ENCODE measurements at regions not wholly inside any gene's neighbourhood (a gene's known extent, or its start where the extent isn't known, plus 50 kb on each side); places are given as distances from the start of the nearest gene placed in this dataset.
"Not testable (repeated sequence)": the region's sequence is repeated elsewhere in the genome, so short reads cannot be mapped to it uniquely, and the experiment has no call there.

- no peak overlapping the region for H3K27ac ChIP-seq (ENCODE audit: low read depth, low read length)
- WGBS (ENCODE audit: extremely low coverage, insufficient coverage, low lambda C conversion rate): no CpG with 5 or more reads among the region's 1 CpG
Observed at GRCh38 chr2:83104202-83104601, 1354.9 kb downstream of the SUCLG1 start.

GRCh38 chr2:83103613-83104012 lies 1355.5 kb downstream of the SUCLG1 start:
- H3K79me2 ChIP-seq (ENCODE audit: control insufficient read depth, insufficient read depth, low read length): no peaks in the 10 kb centered on the region
- H2BK120ac ChIP-seq (ENCODE audit: low read depth, low read length): no peak overlapping the region
- H3K4me3 ChIP-seq (ENCODE audit: low read length): no peak overlapping the region
- H4K5ac ChIP-seq (ENCODE audit: low read length): no peak overlapping the region
- H2BK5ac ChIP-seq (ENCODE audit: low read length): no peak overlapping the region
- no peak overlapping the region for H3K18ac ChIP-seq (ENCODE audit: low read length)
- H3K27me3 ChIP-seq (ENCODE audit: insufficient read depth, low read length, poor library complexity): no peaks in the 10 kb centered on the region
- no peaks in the 10 kb centered on the region for H3K79me1 ChIP-seq (ENCODE audit: low read length)
- H2BK15ac ChIP-seq (replicated peaks; ENCODE audit: low read depth): no peak overlapping the region
- H2AK5ac ChIP-seq (ENCODE audit: low read length): no peak overlapping the region
- no peaks in the 10 kb centered on the region for H3K36me3 ChIP-seq (ENCODE audit: control insufficient read depth, insufficient read depth, low read length)
- H4K8ac ChIP-seq (ENCODE audit: low read depth, low read length): no peak overlapping the region
- no peak overlapping the region for H3K56ac ChIP-seq (ENCODE audit: low read length)
- no peak overlapping the region for H3K27ac ChIP-seq (ENCODE audit: low read depth, low read length)
- H3K4ac ChIP-seq (ENCODE audit: low read depth, low read length): no peak overlapping the region
- H3K9ac ChIP-seq (ENCODE audit: low read length): no peak overlapping the region
- no peak for DNase-seq
- no peak overlapping the region for H3K4me2 ChIP-seq (ENCODE audit: low read length)
- H3K23ac ChIP-seq (ENCODE audit: low read length): no peak overlapping the region
- H3K4me1 ChIP-seq (ENCODE audit: control insufficient read depth, low read depth, low read length): no peaks in the 10 kb centered on the region
- no CpG with 5 or more reads among the region's 1 CpG for WGBS (ENCODE audit: extremely low coverage, insufficient coverage, low lambda C conversion rate)

More at GRCh38 chr2:83104202-83104601, 1354.9 kb downstream of the SUCLG1 start:
- no peak overlapping the region for H4K8ac ChIP-seq (ENCODE audit: low read depth, low read length)
- no peak overlapping the region for H2BK5ac ChIP-seq (ENCODE audit: low read length)
- no peak overlapping the region for H3K4me3 ChIP-seq (ENCODE audit: low read length)
- H3K4me2 ChIP-seq (ENCODE audit: low read length): no peak overlapping the region
- H3K4me1 ChIP-seq (ENCODE audit: control insufficient read depth, low read depth, low read length): no peaks in the 10 kb centered on the region
- no peaks in the 10 kb centered on the region for H3K79me1 ChIP-seq (ENCODE audit: low read length)
- H3K36me3 ChIP-seq (ENCODE audit: control insufficient read depth, insufficient read depth, low read length): no peaks in the 10 kb centered on the region
- H3K9ac ChIP-seq (ENCODE audit: low read length): no peak overlapping the region
- no peak overlapping the region for H3K23ac ChIP-seq (ENCODE audit: low read length)
- no peak overlapping the region for H3K18ac ChIP-seq (ENCODE audit: low read length)
- no peak for DNase-seq
- H2AK5ac ChIP-seq (ENCODE audit: low read length): no peak overlapping the region
- no peaks in the 10 kb centered on the region for H3K79me2 ChIP-seq (ENCODE audit: control insufficient read depth, insufficient read depth, low read length)
- H4K5ac ChIP-seq (ENCODE audit: low read length): no peak overlapping the region
- H3K27me3 ChIP-seq (ENCODE audit: insufficient read depth, low read length, poor library complexity): no peaks in the 10 kb centered on the region
- no peak overlapping the region for H2BK15ac ChIP-seq (replicated peaks; ENCODE audit: low read depth)
- no peak overlapping the region for H2BK120ac ChIP-seq (ENCODE audit: low read depth, low read length)
- no peak overlapping the region for H3K4ac ChIP-seq (ENCODE audit: low read depth, low read length)
- no peak overlapping the region for H3K56ac ChIP-seq (ENCODE audit: low read length)

- DNase-seq; H3K79me2 ChIP-seq (ENCODE audit: control insufficient read depth, insufficient read depth, low read length); H2AK5ac ChIP-seq (ENCODE audit: low read length); H3K27ac ChIP-seq (ENCODE audit: low read depth, low read length); H3K4me3 ChIP-seq (ENCODE audit: low read length); H2BK15ac ChIP-seq (replicated peaks; ENCODE audit: low read depth); H3K56ac ChIP-seq (ENCODE audit: low read length); H3K27me3 ChIP-seq (ENCODE audit: insufficient read depth, low read length, poor library complexity); H4K5ac ChIP-seq (ENCODE audit: low read length); H4K8ac ChIP-seq (ENCODE audit: low read depth, low read length); H3K9ac ChIP-seq (ENCODE audit: low read length); H2BK120ac ChIP-seq (ENCODE audit: low read depth, low read length); H3K23ac ChIP-seq (ENCODE audit: low read length); H3K36me3 ChIP-seq (ENCODE audit: control insufficient read depth, insufficient read depth, low read length); H3K4me2 ChIP-seq (ENCODE audit: low read length); H2BK5ac ChIP-seq (ENCODE audit: low read length); H3K79me1 ChIP-seq (ENCODE audit: low read length); H3K4ac ChIP-seq (ENCODE audit: low read depth, low read length); H3K4me1 ChIP-seq (ENCODE audit: control insufficient read depth, low read depth, low read length); H3K18ac ChIP-seq (ENCODE audit: low read length): not testable (repeated sequence)
- no CpG with 5 or more reads among the region's 15 CpGs for WGBS (ENCODE audit: extremely low coverage, insufficient coverage, low lambda C conversion rate)
Observed at GRCh38 chr2:83089051-83089450, 1370.0 kb downstream of the SUCLG1 start.

- no peak overlapping the region for H3K23ac ChIP-seq (ENCODE audit: low read length)
- no peak overlapping the region for H3K27ac ChIP-seq (ENCODE audit: low read depth, low read length)
Observed at GRCh38 chr2:83085869-83086268, 1373.2 kb downstream of the SUCLG1 start.

GRCh38 chr2:83081826-83082690 lies 1377.0 kb downstream of the SUCLG1 start:
- Histone ChIP-seq H2AK5ac (ENCODE audit: low read length) (no peak overlapping the region), H3K23ac (ENCODE audit: low read length) (no peak overlapping the region), H3K4me3 (ENCODE audit: low read length) (no peak overlapping the region), H3K27me3 (ENCODE audit: insufficient read depth, low read length, poor library complexity) (no peaks in the 10 kb centered on the region), H3K4me2 (ENCODE audit: low read length) (no peak overlapping the region), H4K8ac (ENCODE audit: low read depth, low read length) (no peak overlapping the region), H3K4ac (ENCODE audit: low read depth, low read length) (no peak overlapping the region), H2BK120ac (ENCODE audit: low read depth, low read length) (no peak overlapping the region), H4K5ac (ENCODE audit: low read length) (no peak overlapping the region), H3K18ac (ENCODE audit: low read length) (no peak overlapping the region), H3K27ac (ENCODE audit: low read depth, low read length) (no peak overlapping the region), H3K79me2 (ENCODE audit: control insufficient read depth, insufficient read depth, low read length) (no peaks in the 10 kb centered on the region), H3K36me3 (ENCODE audit: control insufficient read depth, insufficient read depth, low read length) (no peaks in the 10 kb centered on the region), H3K4me1 (ENCODE audit: control insufficient read depth, low read depth, low read length) (no peaks in the 10 kb centered on the region), H3K9ac (ENCODE audit: low read length) (no peak overlapping the region), H2BK15ac (replicated peaks; ENCODE audit: low read depth) (no peak overlapping the region), H3K56ac (ENCODE audit: low read length) (no peak overlapping the region), H3K79me1 (ENCODE audit: low read length) (no peaks in the 10 kb centered on the region), H2BK5ac (ENCODE audit: low read length) (no peak overlapping the region)
- DNase-seq: no peak
- no CpG with 5 or more reads among the region's 6 CpGs for WGBS (ENCODE audit: extremely low coverage, insufficient coverage, low lambda C conversion rate)

More at GRCh38 chr2:83085869-83086268, 1373.2 kb downstream of the SUCLG1 start:
- Histone ChIP-seq H3K4me1 (ENCODE audit: control insufficient read depth, low read depth, low read length) (no peaks in the 10 kb centered on the region), H4K5ac (ENCODE audit: low read length) (no peak overlapping the region), H2BK120ac (ENCODE audit: low read depth, low read length) (no peak overlapping the region), H3K27me3 (ENCODE audit: insufficient read depth, low read length, poor library complexity) (no peaks in the 10 kb centered on the region), H4K8ac (ENCODE audit: low read depth, low read length) (no peak overlapping the region), H2BK5ac (ENCODE audit: low read length) (no peak overlapping the region), H2AK5ac (ENCODE audit: low read length) (no peak overlapping the region), H3K56ac (ENCODE audit: low read length) (no peak overlapping the region), H2BK15ac (replicated peaks; ENCODE audit: low read depth) (no peak overlapping the region), H3K79me1 (ENCODE audit: low read length) (no peaks in the 10 kb centered on the region), H3K79me2 (ENCODE audit: control insufficient read depth, insufficient read depth, low read length) (no peaks in the 10 kb centered on the region), H3K4me3 (ENCODE audit: low read length) (no peak overlapping the region), H3K18ac (ENCODE audit: low read length) (no peak overlapping the region), H3K4me2 (ENCODE audit: low read length) (no peak overlapping the region), H3K36me3 (ENCODE audit: control insufficient read depth, insufficient read depth, low read length) (no peaks in the 10 kb centered on the region), H3K4ac (ENCODE audit: low read depth, low read length) (no peak overlapping the region), H3K9ac (ENCODE audit: low read length) (no peak overlapping the region)
- DNase-seq: no peak
- no CpG with 5 or more reads among the region's 2 CpGs for WGBS (ENCODE audit: extremely low coverage, insufficient coverage, low lambda C conversion rate)

GRCh38 chr2:83079007-83079406 lies 1380.1 kb downstream of the SUCLG1 start:
- Histone ChIP-seq H2BK15ac (replicated peaks; ENCODE audit: low read depth) (no peak overlapping the region), H3K4ac (ENCODE audit: low read depth, low read length) (no peak overlapping the region), H3K79me2 (ENCODE audit: control insufficient read depth, insufficient read depth, low read length) (no peaks in the 10 kb centered on the region), H3K4me1 (ENCODE audit: control insufficient read depth, low read depth, low read length) (no peaks in the 10 kb centered on the region), H4K8ac (ENCODE audit: low read depth, low read length) (no peak overlapping the region), H3K4me3 (ENCODE audit: low read length) (no peak overlapping the region), H3K9ac (ENCODE audit: low read length) (no peak overlapping the region), H3K27me3 (ENCODE audit: insufficient read depth, low read length, poor library complexity) (no peaks in the 10 kb centered on the region), H4K5ac (ENCODE audit: low read length) (no peak overlapping the region), H2BK120ac (ENCODE audit: low read depth, low read length) (no peak overlapping the region), H3K18ac (ENCODE audit: low read length) (no peak overlapping the region), H3K56ac (ENCODE audit: low read length) (no peak overlapping the region), H2BK5ac (ENCODE audit: low read length) (no peak overlapping the region), H3K27ac (ENCODE audit: low read depth, low read length) (no peak overlapping the region), H3K23ac (ENCODE audit: low read length) (no peak overlapping the region), H3K4me2 (ENCODE audit: low read length) (no peak overlapping the region), H2AK5ac (ENCODE audit: low read length) (no peak overlapping the region), H3K36me3 (ENCODE audit: control insufficient read depth, insufficient read depth, low read length) (no peaks in the 10 kb centered on the region), H3K79me1 (ENCODE audit: low read length) (no peaks in the 10 kb centered on the region)
- no CpG with 5 or more reads among the region's 2 CpGs for WGBS (ENCODE audit: extremely low coverage, insufficient coverage, low lambda C conversion rate)
- DNase-seq: no peak

Measured in mesendoderm (in vitro differentiated cells).